Smooth muscle cell (in vitro differentiated cells): ENCODE measurements at regions not wholly inside any gene's neighbourhood (a gene's known extent, or its start where the extent isn't known, plus 50 kb on each side); places are given as distances from the start of the nearest gene placed in this dataset.
A peak's percentile ranks its signal among the peaks of the same experiment; 100 is the strongest.

Experiments
- DNase-seq: peaks from one replicate; lab custom pipeline; 2025; ENCODE audit not compliant: unreplicated experiment; lab: John Stamatoyannopoulos, UW
- H2AFZ ChIP-seq: fragments of 200-600 bp; sonication (generic); 2 replicates; pipeline ENCODE4 v1.6.0; 2016; ENCODE audit warnings: antibody characterized with exemption, low read depth, mild to moderate bottlenecking
- H3F3A ChIP-seq: fragments of 200-600 bp; sonication (generic); 2 replicates; pipeline ENCODE4 v1.6.0; 2017; ENCODE audit warnings: antibody characterized with exemption, low read depth
- H3K27ac ChIP-seq: fragments of 200-600 bp; sonication (generic); 2 replicates; pipeline ENCODE4 v1.5.1; 2016; ENCODE audit warnings: low read depth, mild to moderate bottlenecking
- H3K27me3 ChIP-seq: fragments of 200-600 bp; sonication (generic); 2 replicates; pipeline ENCODE4 v1.6.1; 2016; ENCODE audit warnings: low read depth, mild to moderate bottlenecking
- H3K36me3 ChIP-seq: fragments of 200-600 bp; sonication (generic); 2 replicates; pipeline ENCODE4 v1.5.1; 2016; ENCODE audit warnings: low read depth
- H3K4me1 ChIP-seq: fragments of 200-600 bp; sonication (generic); 2 replicates; pipeline ENCODE4 v1.5.1; 2016; ENCODE audit warnings: low read depth
- H3K4me2 ChIP-seq: fragments of 200-600 bp; sonication (generic); 2 replicates; pipeline ENCODE4 v1.6.0; 2016; ENCODE audit warnings: mild to moderate bottlenecking
- H3K4me3 ChIP-seq: fragments of 200-600 bp; sonication (generic); 2 replicates; pipeline ENCODE4 v1.5.1; 2016; ENCODE audit warnings: mild to moderate bottlenecking
- H3K79me2 ChIP-seq: fragments of 200-600 bp; sonication (generic); 2 replicates; pipeline ENCODE4 v1.6.0; 2016; ENCODE audit warnings: low read depth, mild to moderate bottlenecking
- H3K9ac ChIP-seq: fragments of 200-600 bp; sonication (generic); 2 replicates; pipeline ENCODE4 v1.6.0; 2016; ENCODE audit warnings: low read depth
- H3K9me3 ChIP-seq: fragments of 200-600 bp; sonication (generic); replicated peaks from 2 replicates; pipeline ENCODE4 v1.5.1; 2016; ENCODE audit warnings: low read depth
- H4K20me1 ChIP-seq: fragments of 200-600 bp; sonication (generic); 2 replicates; pipeline ENCODE4 v1.6.0; 2016; ENCODE audit warnings: low read depth
- CTCF ChIP-seq: fragments of 200-600 bp; sonication (generic); IDR thresholded peaks from 2 replicates; pipeline ENCODE4 v1.5.1; 2017; ENCODE audit warnings: borderline replicate concordance, mild to moderate bottlenecking, antibody characterized with exemption; ENCODE audit not compliant: insufficient read depth, poor library complexity, severe bottlenecking
- WGBS: methylation state at CpG from one replicate; pipeline ENCODE4 v1.1.7; 2016; ENCODE audit warnings: low lambda C conversion rate; 5-methylcytosine and 5-hydroxymethylcytosine counted together

- no peak for TF ChIP-seq CTCF
- Histone ChIP-seq H3K9me3 (peaks cover 4% of the 10 kb centered on the region), H3K4me1 (no peaks in the 10 kb centered on the region), H4K20me1 (no peaks in the 10 kb centered on the region), H2AFZ (no peak overlapping the region), H3F3A (no peaks in the 10 kb centered on the region), H3K9ac (no peak overlapping the region), H3K36me3 (no peaks in the 10 kb centered on the region), H3K79me2 (no peaks in the 10 kb centered on the region), H3K27ac (no peak overlapping the region), H3K4me3 (no peak overlapping the region), H3K27me3 (no peaks in the 10 kb centered on the region), H3K4me2 (no peak overlapping the region)
- no peak for DNase-seq
Measured at GRCh38 chr2:211027976-211028375, 471.6 kb downstream of the CPS1 start.

DNA sequence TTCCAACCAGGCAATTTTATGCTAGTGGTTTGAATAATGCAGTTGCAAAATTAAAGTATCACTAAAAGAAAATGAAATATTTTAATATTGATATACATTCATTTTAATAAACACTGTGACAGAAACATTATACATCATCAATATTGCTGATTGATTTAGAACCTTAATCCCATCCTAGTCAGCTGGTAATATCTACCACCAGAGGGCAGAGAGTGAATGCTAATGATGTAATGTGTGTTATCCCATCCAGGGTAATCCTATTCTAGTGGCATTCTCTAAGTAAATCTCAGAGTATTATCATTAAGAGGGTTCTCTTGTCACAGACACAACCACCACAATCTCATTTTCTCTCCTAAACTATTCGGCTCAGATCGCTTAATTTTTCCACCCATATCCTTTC is 477.4 kb downstream of the CPS1 start:
- H3K4me1 ChIP-seq = no peaks in the 10 kb centered on the region
- H3K9ac ChIP-seq = no peak overlapping the region
- TF ChIP-seq CTCF = peak; percentile 46
- no peak overlapping the region for H3K4me3 ChIP-seq
- no peak overlapping the region for H3K27ac ChIP-seq
- H2AFZ ChIP-seq = no peak overlapping the region
- H3K79me2 ChIP-seq = no peaks in the 10 kb centered on the region
- H3K36me3 ChIP-seq = no peaks in the 10 kb centered on the region
- 34% methylated on average over 2 of the region's 2 CpGs for WGBS
- H3K27me3 ChIP-seq = no peaks in the 10 kb centered on the region
- H4K20me1 ChIP-seq = no peaks in the 10 kb centered on the region
- no peaks in the 10 kb centered on the region for H3F3A ChIP-seq
- H3K4me2 ChIP-seq = no peak overlapping the region
- no peak for DNase-seq
- H3K9me3 ChIP-seq = no peaks in the 10 kb centered on the region

GRCh38 chr2:211035548-211036185 is 479.3 kb downstream of the CPS1 start:
- Histone ChIP-seq H3K36me3 (no peaks in the 10 kb centered on the region), H3K9me3 (no peaks in the 10 kb centered on the region), H3K4me3 (no peak overlapping the region), H2AFZ (no peak overlapping the region), H3K4me2 (no peak overlapping the region), H3K27ac (no peak overlapping the region), H3K27me3 (no peaks in the 10 kb centered on the region), H3K79me2 (no peaks in the 10 kb centered on the region), H3K9ac (no peak overlapping the region), H4K20me1 (no peaks in the 10 kb centered on the region), H3F3A (no peaks in the 10 kb centered on the region), H3K4me1 (no peaks in the 10 kb centered on the region)
- peak; percentile 72 for TF ChIP-seq CTCF
- WGBS = 57% methylated on average over 4 of the region's 4 CpGs
- no peak for DNase-seq

DNA sequence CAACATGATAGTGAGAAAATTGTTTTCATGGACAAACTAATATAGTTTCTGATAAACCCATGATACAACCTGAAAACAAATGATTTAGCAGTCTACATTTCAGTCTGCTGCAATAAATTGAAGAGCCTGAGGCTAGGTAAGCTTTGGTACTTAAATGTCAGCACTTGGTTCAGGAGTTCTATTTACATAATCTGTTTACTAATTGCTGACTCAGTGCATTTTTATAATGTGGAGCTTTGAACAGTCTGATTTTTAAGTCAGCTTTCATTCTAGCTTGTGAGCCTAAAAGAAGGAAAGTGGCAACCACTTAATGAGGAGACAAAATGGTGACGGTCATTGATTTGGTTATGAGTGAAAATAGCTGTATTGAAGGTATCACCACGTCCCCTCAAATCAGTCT is 488.6 kb downstream of the CPS1 start:
- no peak overlapping the region for H3K9ac ChIP-seq
- H3K4me1 ChIP-seq = no peaks in the 10 kb centered on the region
- H3K27me3 ChIP-seq = no peaks in the 10 kb centered on the region
- no peaks in the 10 kb centered on the region for H3K79me2 ChIP-seq
- no peak overlapping the region for H3K27ac ChIP-seq
- WGBS = 88% methylated on average over 2 of the region's 2 CpGs
- H3F3A ChIP-seq = no peaks in the 10 kb centered on the region
- H3K4me3 ChIP-seq = no peak overlapping the region
- H3K36me3 ChIP-seq = no peaks in the 10 kb centered on the region
- H3K4me2 ChIP-seq = no peak overlapping the region
- no peak overlapping the region for H2AFZ ChIP-seq
- no peaks in the 10 kb centered on the region for H3K9me3 ChIP-seq
- no peaks in the 10 kb centered on the region for H4K20me1 ChIP-seq
- no peak for TF ChIP-seq CTCF
- DNase-seq = no peak
